OCI-M1 (cell line): ENCODE measurements at regions not wholly inside any gene's neighbourhood (a gene's known extent, or its start where the extent isn't known, plus 50 kb on each side); places are given as distances from the start of the nearest gene placed in this dataset.

Source experiments
- DNase-seq: peaks from one replicate; lab custom pipeline; 2025; lab: John Stamatoyannopoulos, UW

DNA sequence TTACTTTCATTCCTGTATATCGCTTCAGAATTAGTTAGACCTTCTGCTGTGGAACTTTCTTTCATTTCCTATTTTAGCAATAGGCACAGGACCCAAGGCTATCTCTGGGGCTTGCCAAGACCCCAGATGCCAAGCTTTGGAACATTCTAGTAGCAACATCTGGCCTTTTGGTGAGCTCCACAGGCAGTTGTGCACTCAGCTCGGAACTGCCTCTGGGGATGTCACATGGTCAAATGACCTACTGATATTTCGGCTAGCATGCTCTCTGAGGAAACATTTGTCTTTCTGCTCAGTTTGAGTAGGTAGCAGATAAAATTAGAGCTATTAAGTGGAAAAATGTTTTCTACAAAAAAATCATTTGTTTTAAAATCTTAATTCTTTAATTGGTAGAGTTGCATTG, 76.6 kb upstream of the ITGA4 start:
- DNase-seq = no peak

DNA sequence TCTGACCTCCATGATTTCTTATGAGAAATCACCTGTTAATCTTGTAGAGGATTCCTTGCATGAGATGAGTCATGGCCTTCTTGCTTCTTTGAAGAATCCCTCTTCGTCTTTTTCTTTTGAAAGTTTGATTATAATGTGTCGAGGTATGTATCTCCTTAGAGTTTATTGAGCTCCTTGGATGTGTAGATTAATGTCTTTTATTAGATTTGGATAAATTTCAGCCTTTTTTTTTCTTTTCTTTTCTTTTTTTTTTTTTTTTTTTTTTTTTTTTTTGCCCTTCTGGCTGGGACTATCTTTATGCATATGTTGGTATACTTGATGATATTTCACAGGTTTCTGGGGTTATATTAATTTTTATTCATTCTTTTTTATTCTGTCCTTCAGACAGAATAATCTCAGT, 72.3 kb upstream of the ITGA4 start:
- no peak for DNase-seq

DNA sequence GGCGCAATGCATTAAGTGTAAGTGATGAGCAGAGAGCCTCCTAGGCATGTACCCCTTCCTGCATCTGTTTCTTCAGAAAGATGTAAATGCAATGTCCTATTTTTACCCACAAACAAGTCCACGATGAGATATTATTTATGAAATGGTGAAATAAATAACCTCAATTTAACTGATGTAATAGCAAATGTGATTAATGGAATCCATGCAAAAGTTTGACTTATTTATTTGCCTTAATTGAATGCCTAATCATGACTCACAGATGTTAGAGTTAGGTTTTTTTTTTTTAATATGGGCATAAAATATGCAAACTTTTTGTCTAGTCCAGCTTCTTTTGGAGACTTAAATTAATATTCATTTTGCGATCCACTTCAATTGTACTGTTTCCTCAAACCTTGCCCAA, 67.7 kb upstream of the ITGA4 start:
- no peak for DNase-seq

DNA sequence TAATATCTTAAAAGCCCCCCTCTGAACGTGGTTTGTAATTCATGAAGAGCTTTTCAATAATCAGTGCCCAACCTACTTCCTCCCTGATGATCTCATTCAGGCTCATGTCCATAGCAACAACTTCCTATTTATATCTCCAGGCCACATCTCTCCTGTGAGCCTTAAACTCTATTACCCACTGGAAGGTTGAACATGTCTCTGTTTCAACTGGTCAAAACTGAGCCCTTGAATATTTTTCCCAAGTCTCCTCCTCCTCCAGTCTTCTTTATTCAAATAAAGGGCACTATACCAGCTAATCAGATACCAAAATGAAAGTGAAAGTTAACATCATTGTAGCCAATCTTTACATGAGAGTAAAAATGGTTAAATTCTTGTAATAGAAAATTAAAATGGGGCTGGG, 63.7 kb upstream of the ITGA4 start:
- peak; percentile 93 for DNase-seq

DNA sequence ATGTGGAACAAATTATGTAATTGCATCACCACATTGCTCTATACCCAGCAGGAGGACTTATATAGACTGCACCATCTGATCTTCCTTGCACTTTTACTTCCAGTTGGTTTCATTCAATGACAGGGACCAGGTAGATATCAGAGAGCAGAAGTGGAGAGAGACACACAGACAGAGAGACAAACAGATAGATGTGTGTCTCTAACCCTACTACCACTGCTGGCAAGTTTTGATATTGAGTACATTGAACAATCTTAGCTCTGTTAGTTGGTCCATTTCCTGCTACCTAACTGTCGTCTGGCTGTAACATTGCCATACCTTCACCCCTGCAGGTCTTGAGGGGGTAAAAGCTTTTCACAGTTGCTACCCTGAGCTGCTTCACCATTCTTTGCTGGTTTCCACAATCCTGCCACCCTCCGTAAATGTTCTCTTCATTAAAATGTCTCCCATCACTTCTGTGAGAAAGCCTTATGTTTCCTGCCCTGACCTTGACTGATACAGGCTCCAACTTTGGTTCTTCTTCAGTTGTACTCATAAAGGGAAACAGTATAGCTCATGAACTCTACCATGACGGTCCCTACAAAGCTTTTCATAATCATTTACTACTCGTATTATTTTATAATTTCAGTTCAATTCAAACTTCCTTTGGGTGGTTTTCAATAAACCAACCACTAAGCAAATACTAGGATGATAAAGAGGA, 62.3 kb upstream of the ITGA4 start:
- peak; percentile 74 for DNase-seq

DNA sequence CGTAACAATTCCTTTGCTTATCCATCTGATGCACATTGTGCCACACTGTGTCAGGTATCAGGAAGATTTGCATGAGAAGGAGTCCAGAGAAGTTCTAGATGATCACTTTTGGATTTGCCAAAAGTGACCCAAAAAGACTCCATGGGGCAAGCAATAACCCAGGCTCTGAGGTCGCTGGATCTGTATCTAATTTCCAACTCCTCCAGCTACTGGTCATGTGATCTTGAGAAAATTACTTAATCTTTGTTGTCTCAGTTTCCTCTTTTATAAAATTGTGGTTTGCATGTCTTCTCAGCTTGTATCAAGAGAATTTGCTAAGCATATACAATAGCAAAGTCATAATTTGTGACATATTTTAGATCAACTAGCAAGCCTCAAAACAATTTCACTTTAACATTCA, 61.3 kb upstream of the ITGA4 start:
- DNase-seq = peak; percentile 81

DNA sequence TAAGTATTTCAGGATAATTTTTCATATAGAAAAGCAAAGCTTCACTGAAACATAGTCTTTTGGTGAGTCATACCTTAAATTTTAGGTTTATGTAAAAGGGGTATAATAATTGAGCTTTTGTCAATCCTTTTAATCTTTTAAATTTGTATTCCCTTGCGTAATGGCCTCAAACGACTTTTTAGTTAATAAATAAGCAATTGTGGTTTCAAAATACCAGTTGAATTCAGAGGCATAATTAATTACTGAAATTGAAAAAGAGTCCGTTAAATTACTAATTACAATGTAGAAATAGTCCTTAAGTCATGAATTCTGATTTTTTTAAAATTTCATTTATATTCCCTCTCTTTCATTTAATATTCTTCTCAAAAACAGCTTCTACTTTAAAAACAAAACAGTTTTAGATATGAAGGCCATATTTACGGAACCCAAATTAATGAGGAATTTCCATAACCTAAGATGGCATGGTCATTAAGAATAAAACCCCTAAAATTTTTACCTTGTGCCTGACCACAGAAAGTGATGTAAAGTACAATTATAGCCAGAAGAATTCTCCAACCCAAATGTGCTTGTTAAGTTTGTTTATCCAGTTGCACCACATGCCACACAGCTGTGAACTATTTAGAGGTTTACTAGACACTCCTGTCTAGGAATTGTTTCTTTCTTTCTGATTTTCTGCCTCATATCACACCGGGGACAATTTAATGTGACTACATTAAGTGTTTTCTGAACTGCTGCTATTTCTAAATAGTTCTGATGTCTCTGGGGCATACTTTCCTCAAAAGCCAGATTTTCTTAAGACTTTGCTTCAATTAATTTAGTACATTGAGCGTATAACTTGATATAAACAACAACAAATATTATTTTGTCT, 60.7 kb upstream of the ITGA4 start:
- DNase-seq = peak; percentile 20

DNA sequence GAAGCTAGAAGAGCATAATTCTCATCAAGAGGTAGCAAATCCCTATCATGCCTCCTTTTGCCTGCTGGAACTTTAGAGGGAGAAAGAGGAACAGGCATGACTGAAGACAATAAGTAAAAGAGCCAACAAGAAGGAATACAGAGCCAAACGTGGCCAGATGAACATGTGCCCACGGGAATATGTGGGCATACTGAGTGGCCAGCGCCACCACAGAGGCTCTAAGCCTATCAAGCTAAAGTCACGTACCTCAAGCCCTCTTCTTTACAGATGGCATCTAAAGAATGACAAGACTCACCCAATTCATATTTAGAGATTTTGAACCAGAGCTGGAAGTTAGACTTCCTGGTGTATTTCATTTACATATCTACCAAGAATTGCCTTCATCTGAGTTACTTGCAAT, 59.9 kb upstream of the ITGA4 start:
- DNase-seq = no peak

DNA sequence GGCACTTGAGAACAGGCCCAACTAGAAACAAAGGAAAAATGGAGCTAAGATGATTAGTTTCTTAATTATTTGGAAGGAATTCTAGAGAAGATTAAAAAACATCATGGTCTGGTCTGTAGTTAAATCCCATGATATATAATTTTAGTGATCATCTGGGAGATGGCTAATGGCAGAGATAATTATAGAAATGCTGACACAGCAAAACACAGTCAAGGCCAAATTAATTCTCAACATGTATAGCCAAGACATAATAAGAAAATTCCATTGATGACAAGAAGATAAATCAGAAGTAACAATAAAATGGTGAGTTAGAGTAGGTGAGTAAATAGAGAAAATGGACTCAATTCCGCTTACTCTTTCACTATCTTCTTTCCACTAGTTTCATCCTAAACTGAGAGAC, 59.2 kb upstream of the ITGA4 start:
- no peak for DNase-seq

DNA sequence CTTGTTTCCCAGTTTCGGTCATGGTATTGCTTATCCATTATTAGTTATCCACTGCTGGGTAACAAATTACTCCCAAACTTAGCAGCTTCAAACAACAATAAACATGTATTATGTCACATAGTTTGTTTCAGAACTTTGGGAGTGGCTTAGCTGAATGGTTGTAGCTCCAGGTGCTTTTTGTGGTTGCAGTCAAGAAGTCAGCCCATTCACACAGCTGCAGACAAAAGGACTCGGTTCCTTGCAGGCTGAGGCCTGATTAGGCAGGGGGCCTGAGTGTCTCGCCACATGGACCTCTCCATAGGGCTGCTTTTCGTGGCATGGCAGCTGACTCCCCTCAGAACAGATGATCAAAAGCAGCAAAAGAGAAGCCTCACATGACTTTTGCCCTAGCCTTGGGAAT, 58.2 kb upstream of the ITGA4 start:
- DNase-seq = no peak

DNA sequence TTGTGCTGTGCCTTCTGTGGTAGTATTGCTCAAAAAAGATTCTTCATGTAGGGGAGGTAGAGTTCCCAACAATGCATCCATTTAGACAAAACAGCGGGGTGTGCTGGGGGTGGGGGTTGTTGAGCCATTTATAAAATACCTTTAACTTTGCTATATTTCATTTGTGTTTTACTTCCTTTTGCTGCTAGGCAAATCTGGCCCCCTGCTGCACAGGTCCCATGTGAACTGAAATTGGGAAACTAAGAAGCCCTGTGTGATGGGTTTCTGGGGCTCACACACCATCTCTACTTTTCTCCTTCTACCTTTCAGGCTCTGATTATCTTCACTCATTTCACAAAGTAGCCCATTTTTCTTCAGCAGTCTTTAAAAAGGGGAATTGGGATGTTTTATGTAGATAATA, 52.7 kb upstream of the ITGA4 start:
- no peak for DNase-seq

DNA sequence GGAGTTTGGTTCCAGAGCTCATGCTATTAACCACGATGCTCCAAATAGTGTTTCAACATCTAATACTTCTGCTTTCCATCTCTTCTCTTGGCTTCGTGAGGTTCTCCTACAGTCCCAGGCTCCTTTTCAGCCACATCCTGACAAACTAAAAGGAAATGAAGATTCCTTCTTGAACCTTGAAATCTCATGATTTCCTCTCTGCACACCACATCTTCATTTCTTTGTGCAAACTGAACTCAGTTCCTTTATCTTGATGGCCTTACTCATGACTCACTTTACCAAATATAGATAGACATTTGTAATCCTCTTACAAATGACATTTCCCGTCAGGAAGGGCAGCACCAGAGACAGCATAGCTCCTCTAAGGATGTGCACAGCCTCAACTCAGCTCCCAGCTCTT, 50.0 kb upstream of the ITGA4 start:
- no peak for DNase-seq
